ENCODE measurements at regions not wholly inside any gene's neighbourhood (a gene's known extent, or its start where the extent isn't known, plus 50 kb on each side); places are given as distances from the start of the nearest gene placed in this dataset.

DNA sequence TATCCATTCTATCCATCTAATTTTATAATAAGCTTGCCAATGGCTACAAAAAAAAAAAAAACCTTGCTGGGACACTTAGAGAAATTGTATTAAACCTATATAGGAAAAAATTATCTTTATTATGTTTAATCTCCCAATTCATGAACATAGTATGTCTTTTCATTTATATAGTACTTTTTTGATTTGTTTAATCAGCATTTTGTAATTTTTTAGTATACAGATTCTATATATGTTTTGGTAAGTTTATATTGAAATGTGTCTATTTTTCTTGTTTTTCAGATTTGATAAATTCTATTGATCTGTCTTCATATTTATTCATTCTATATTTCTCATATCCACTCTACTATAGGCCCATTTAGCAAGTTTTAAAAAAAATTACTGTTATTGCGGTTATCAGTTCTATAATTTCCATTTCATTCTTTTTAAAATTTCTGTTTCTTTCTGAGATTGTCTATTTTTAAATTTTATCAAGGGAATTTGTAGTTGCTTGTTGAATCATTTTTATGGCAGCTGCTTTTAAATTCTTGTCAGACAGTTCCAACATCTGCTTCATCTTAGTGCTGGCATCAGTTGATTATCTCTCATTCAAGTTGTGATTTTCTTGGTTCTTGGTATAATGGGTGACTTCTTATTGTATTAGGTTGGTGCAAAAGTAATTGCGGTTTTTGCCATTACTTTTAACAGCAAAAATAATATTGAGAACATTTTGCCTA lies 170.1 kb upstream of the S1PR3 start:
- no peaks in the 10 kb centered on the region for H3K36me3 ChIP-seq (ENCODE audit: control insufficient read depth, insufficient read depth, low read length)
- no peak overlapping the region for H4K5ac ChIP-seq (ENCODE audit: low read depth, low read length)
- in situ Hi-C loops (cut with MboI; ENCODE audit: low sequenced_read_pairs) = no loop called here
- H3K79me1 ChIP-seq (ENCODE audit: low read depth in 1 of 2, low read length in 2 of 2) = 0 out of 4 replicates have a peak, but pooled peaks cover 0 to 5% of the 10 kb centered on the region in 2 experiments
- no peak overlapping the region for H3K14ac ChIP-seq (replicated peaks; ENCODE audit: low read depth, low read length)
- no peak overlapping the region for H3K4me2 ChIP-seq (ENCODE audit: low read depth, low read length)
- ChIA-PET POLR2A (ENCODE audit: unreplicated experiment) (no interaction called here), CTCF (no interaction called here)
- no peak for DNase-seq
- H3K4me3 ChIP-seq (ENCODE audit: insufficient read depth, low read depth, low read length) = no peak overlapping the region
- H2BK15ac ChIP-seq (ENCODE audit: low read depth, low read length) = no peak overlapping the region
- H2BK5ac ChIP-seq (ENCODE audit: low read depth, low read length, poor library complexity, severe bottlenecking) = no peak overlapping the region
- no CpG with 5 or more reads among the region's 2 CpGs for WGBS, 2 experiments (ENCODE audit: extremely low coverage in 2 of 2, insufficient read length in 1 of 2)
- no peaks in the 10 kb centered on the region for H4K20me1 ChIP-seq (ENCODE audit: insufficient read depth, low read length)
- H3K4me1 ChIP-seq (ENCODE audit: control insufficient read depth, insufficient read depth, low read length) = peaks cover 8% of the 10 kb centered on the region
- no peak overlapping the region for H4K8ac ChIP-seq (ENCODE audit: low read depth in 2 of 2, low read length in 2 of 2)
- no peak for ATAC-seq (ENCODE audit: low read depth)
- no peak overlapping the region for H3K27ac ChIP-seq (ENCODE audit: insufficient read depth, low read length)
- H2AFZ ChIP-seq (replicated peaks; ENCODE audit: low read length, poor library complexity) = no peak overlapping the region
- H3K9me3 ChIP-seq (ENCODE audit: control insufficient read depth, insufficient read depth, low read length) = no peaks in the 10 kb centered on the region; the same call in 1 of the 2 replicates
- H2BK120ac ChIP-seq (ENCODE audit: low read depth, low read length) = no peak overlapping the region
- peaks cover 11% of the 10 kb centered on the region for H3K9me1 ChIP-seq (ENCODE audit: insufficient read depth, low read length)
- H2AK5ac ChIP-seq (ENCODE audit: low read depth, low read length) = no peak overlapping the region
- no peak overlapping the region for H2BK20ac ChIP-seq (ENCODE audit: low read depth, low read length)
- dilution Hi-C loops (cut with HindIII; ENCODE audit: low sequenced_read_pairs, unreplicated experiment) = no loop called here
- no TSS peak for BruUV-seq (replicated peaks)
- H3K4ac ChIP-seq (ENCODE audit: low read depth, low read length) = no peak overlapping the region
- H3K9ac ChIP-seq (ENCODE audit: low read depth, low read length) = no peak overlapping the region
- peaks cover 5% of the 10 kb centered on the region; the same call in 1 of the 2 replicates for H3K27me3 ChIP-seq (ENCODE audit: control insufficient read depth, insufficient read depth, low read length)
- no peak overlapping the region for H3K56ac ChIP-seq (ENCODE audit: extremely low read depth, insufficient read depth, low read length)
- H3K18ac ChIP-seq (ENCODE audit: low read depth, low read length) = no peak overlapping the region
- no peak overlapping the region for H2AK9ac ChIP-seq (replicated peaks; ENCODE audit: low read depth, low read length, poor library complexity)
- TF ChIP-seq CHD1 (IDR thresholded peaks at IDR 0.05; ENCODE audit: low read depth, low read length) (no peak), BHLHE40 (IDR thresholded peaks at IDR 0.05; ENCODE audit: low read depth, low read length) (no peak), RFX5 (IDR thresholded peaks at IDR 0.05; ENCODE audit: low read depth, low read length) (no peak), NFE2L2 (IDR thresholded peaks at IDR 0.05; ENCODE audit: low read depth, low read length) (no peak), MXI1 (IDR thresholded peaks at IDR 0.05; ENCODE audit: borderline replicate concordance, low read depth, low read length) (no peak), POLR2A (IDR thresholded peaks at IDR 0.05; ENCODE audit: low read depth, low read length) (no peak), CEBPB (IDR thresholded peaks at IDR 0.05; ENCODE audit: low read depth, low read length) (no peak), FOS (IDR thresholded peaks at IDR 0.05; ENCODE audit: low read depth, low read length) (no peak), MAZ (IDR thresholded peaks at IDR 0.05; ENCODE audit: borderline replicate concordance, low read depth, low read length) (no peak), RAD21 (IDR thresholded peaks at IDR 0.05; ENCODE audit: low read length) (no peak), MAFK (IDR thresholded peaks at IDR 0.05; ENCODE audit: low read depth, low read length) (no peak), SMC3 (IDR thresholded peaks at IDR 0.05; ENCODE audit: low read depth, low read length) (no peak), RCOR1 (IDR thresholded peaks at IDR 0.05; ENCODE audit: insufficient replicate concordance, low read length) (no peak)
- TF ChIP-seq, protein P1, sequence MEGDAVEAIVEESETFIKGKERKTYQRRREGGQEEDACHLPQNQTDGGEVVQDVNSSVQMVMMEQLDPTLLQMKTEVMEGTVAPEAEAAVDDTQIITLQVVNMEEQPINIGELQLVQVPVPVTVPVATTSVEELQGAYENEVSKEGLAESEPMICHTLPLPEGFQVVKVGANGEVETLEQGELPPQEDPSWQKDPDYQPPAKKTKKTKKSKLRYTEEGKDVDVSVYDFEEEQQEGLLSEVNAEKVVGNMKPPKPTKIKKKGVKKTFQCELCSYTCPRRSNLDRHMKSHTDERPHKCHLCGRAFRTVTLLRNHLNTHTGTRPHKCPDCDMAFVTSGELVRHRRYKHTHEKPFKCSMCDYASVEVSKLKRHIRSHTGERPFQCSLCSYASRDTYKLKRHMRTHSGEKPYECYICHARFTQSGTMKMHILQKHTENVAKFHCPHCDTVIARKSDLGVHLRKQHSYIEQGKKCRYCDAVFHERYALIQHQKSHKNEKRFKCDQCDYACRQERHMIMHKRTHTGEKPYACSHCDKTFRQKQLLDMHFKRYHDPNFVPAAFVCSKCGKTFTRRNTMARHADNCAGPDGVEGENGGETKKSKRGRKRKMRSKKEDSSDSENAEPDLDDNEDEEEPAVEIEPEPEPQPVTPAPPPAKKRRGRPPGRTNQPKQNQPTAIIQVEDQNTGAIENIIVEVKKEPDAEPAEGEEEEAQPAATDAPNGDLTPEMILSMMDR (conservative IDR thresholded peaks at IDR 0.05; ENCODE audit: low read depth, low read length) = no peak
- TF ChIP-seq, protein P2, sequence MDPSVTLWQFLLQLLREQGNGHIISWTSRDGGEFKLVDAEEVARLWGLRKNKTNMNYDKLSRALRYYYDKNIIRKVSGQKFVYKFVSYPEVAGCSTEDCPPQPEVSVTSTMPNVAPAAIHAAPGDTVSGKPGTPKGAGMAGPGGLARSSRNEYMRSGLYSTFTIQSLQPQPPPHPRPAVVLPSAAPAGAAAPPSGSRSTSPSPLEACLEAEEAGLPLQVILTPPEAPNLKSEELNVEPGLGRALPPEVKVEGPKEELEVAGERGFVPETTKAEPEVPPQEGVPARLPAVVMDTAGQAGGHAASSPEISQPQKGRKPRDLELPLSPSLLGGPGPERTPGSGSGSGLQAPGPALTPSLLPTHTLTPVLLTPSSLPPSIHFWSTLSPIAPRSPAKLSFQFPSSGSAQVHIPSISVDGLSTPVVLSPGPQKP (IDR thresholded peaks at IDR 0.05; ENCODE audit: borderline replicate concordance, low read depth, low read length) = no peak
- TF ChIP-seq, protein P3, sequence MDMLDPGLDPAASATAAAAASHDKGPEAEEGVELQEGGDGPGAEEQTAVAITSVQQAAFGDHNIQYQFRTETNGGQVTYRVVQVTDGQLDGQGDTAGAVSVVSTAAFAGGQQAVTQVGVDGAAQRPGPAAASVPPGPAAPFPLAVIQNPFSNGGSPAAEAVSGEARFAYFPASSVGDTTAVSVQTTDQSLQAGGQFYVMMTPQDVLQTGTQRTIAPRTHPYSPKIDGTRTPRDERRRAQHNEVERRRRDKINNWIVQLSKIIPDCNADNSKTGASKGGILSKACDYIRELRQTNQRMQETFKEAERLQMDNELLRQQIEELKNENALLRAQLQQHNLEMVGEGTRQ (IDR thresholded peaks at IDR 0.05; ENCODE audit: low read depth, low read length) = no peak
- H4K91ac ChIP-seq (ENCODE audit: insufficient read depth, low read depth, low read length) = no peak overlapping the region
- H3K23ac ChIP-seq (ENCODE audit: low read depth, low read length) = no peak overlapping the region
- intact Hi-C loops (cut with micrococcal nuclease) = no loop called here

Data from IMR-90 (cell line).